GM23338 (cell line): ENCODE measurements at regions not wholly inside any gene's neighbourhood (a gene's known extent, or its start where the extent isn't known, plus 50 kb on each side); places are given as distances from the start of the nearest gene placed in this dataset.

Experiments
- ATAC-seq: fragments of 200-7000 bp; cut with Tn5 transposase; 3 replicates; pipeline ENCODE4 v1.9.1; 2020
- DNase-seq: peaks from one replicate; pipeline ENCODE4 v3.0.0-alpha.2; 2015; ENCODE audit warnings: low spot score
- H2AFZ ChIP-seq: fragments of 200-600 bp; sonication (generic); 2 replicates; pipeline ENCODE4 v1.8.0; 2016; ENCODE audit warnings: antibody characterized with exemption, mild to moderate bottlenecking, moderate library complexity
- H3F3A ChIP-seq: fragments of 200-600 bp; sonication (generic); replicated peaks from 2 replicates; pipeline ENCODE4 v1.8.0; 2017; ENCODE audit warnings: antibody characterized with exemption, mixed run types, low read depth
- H3K27ac ChIP-seq: fragments of 200-600 bp; sonication (generic); 2 replicates; pipeline ENCODE4 v1.6.1; 2016; ENCODE audit warnings: low read depth
- H3K27me3 ChIP-seq: fragments of 200-600 bp; sonication (generic); 2 replicates; pipeline ENCODE4 v1.8.0; 2016; ENCODE audit warnings: mild to moderate bottlenecking, mixed run types, moderate library complexity; ENCODE audit not compliant: insufficient read depth
- H3K36me3 ChIP-seq: fragments of 200-600 bp; sonication (generic); 2 replicates; pipeline ENCODE4 v1.8.0; 2016; ENCODE audit warnings: mild to moderate bottlenecking; ENCODE audit not compliant: insufficient read depth
- H3K4me1 ChIP-seq: fragments of 200-600 bp; sonication (generic); 2 replicates; pipeline ENCODE4 v1.8.0; 2016; ENCODE audit warnings: mild to moderate bottlenecking, moderate library complexity; ENCODE audit not compliant: insufficient read depth
- H3K4me2 ChIP-seq: fragments of 200-600 bp; sonication (generic); 2 replicates; pipeline ENCODE4 v1.7.1; 2017; ENCODE audit warnings: mixed run types
- H3K4me3 ChIP-seq: fragments of 200-600 bp; sonication (generic); 2 replicates; pipeline ENCODE4 v1.6.1; 2016; ENCODE audit warnings: mixed run types
- H3K79me2 ChIP-seq: fragments of 200-600 bp; sonication (generic); replicated peaks from 2 replicates; pipeline ENCODE4 v1.8.0; 2017; ENCODE audit warnings: mild to moderate bottlenecking; ENCODE audit not compliant: insufficient read depth
- H3K9me2 ChIP-seq: fragments of 200-600 bp; sonication (generic); 2 replicates; pipeline ENCODE4 v1.8.0; 2017; ENCODE audit not compliant: insufficient read depth
- H4K20me1 ChIP-seq: fragments of 200-600 bp; sonication (generic); replicated peaks from 2 replicates; pipeline ENCODE4 v1.8.0; 2017; ENCODE audit warnings: mild to moderate bottlenecking; ENCODE audit not compliant: insufficient read depth
- H3K27ac Mint-ChIP-seq: 2 replicates; pipeline ENCODE4 v1.8.0; 2020; ENCODE audit warnings: inconsistent platforms, mild to moderate bottlenecking, moderate library complexity, mixed read lengths
- H3K27me3 Mint-ChIP-seq: 3 replicates; pipeline ENCODE4 v1.8.0; 2022; ENCODE audit warnings: low read depth, mild to moderate bottlenecking, moderate library complexity, mixed read lengths, inconsistent platforms; ENCODE audit not compliant: insufficient read depth, poor library complexity
- H3K36me3 Mint-ChIP-seq: 3 replicates; pipeline ENCODE4 v1.8.0; 2021; ENCODE audit warnings: low read depth, mild to moderate bottlenecking, inconsistent platforms, moderate library complexity, mixed read lengths
- H3K4me1 Mint-ChIP-seq: 3 replicates; pipeline ENCODE4 v1.8.0; 2020; ENCODE audit warnings: mild to moderate bottlenecking, inconsistent platforms, mixed read lengths
- H3K4me3 Mint-ChIP-seq: 3 replicates; pipeline ENCODE4 v1.8.0; 2021; ENCODE audit warnings: moderate library complexity, mild to moderate bottlenecking, inconsistent platforms, mixed read lengths
- H3K9me3 Mint-ChIP-seq: 3 replicates; pipeline ENCODE4 v1.8.0; 2020; ENCODE audit warnings: moderate library complexity, mild to moderate bottlenecking, inconsistent platforms, mixed read lengths
- CREB1 ChIP-seq: fragments of 250-450 bp; sonication (Bioruptor Pico); IDR thresholded peaks from 2 replicates; pipeline ENCODE4 v1.5.0; 2020; ENCODE audit warnings: low read depth, mild to moderate bottlenecking, moderate library complexity
- EZH2 ChIP-seq: fragments of 200-600 bp; sonication (generic); IDR thresholded peaks from one replicate; pipeline ENCODE4 v1.8.0; 2017; ENCODE audit warnings: antibody characterized with exemption, mild to moderate bottlenecking, low read depth; ENCODE audit not compliant: unreplicated experiment
- EZH2phosphoT487 ChIP-seq: fragments of 200-600 bp; sonication (generic); IDR thresholded peaks from one replicate; pipeline ENCODE4 v1.8.1; 2018; ENCODE audit warnings: antibody characterized with exemption; ENCODE audit not compliant: unreplicated experiment
- JUNB ChIP-seq: IDR thresholded peaks from one replicate; pipeline ENCODE4 v1.6.1; 2016; ENCODE audit warnings: antibody characterized with exemption; ENCODE audit not compliant: unreplicated experiment
- POLR2AphosphoS5 ChIP-seq: IDR thresholded peaks from 2 replicates; pipeline ENCODE4 v1.6.1; 2016; ENCODE audit warnings: antibody characterized with exemption, low read depth
- STAT1 ChIP-seq: IDR thresholded peaks from one replicate; pipeline ENCODE4 v1.6.1; 2016; ENCODE audit warnings: antibody characterized with exemption; ENCODE audit not compliant: unreplicated experiment
- ZNF114 ChIP-seq: fragments of 250-450 bp; sonication (Bioruptor Pico); IDR thresholded peaks from 2 replicates; pipeline ENCODE4 v1.5.0; 2020; ENCODE audit warnings: mild to moderate bottlenecking, moderate library complexity
- ZNF331 ChIP-seq: fragments of 250-450 bp; sonication (Bioruptor Pico); IDR thresholded peaks from 2 replicates; pipeline ENCODE4 v1.5.0; 2020; ENCODE audit warnings: low read depth, mild to moderate bottlenecking, moderate library complexity
- TF ChIP-seq, protein P1 (sequence below): IDR thresholded peaks from one replicate; pipeline ENCODE4 v1.6.1; 2018; ENCODE audit warnings: antibody characterized with exemption; ENCODE audit not compliant: unreplicated experiment
- TF ChIP-seq, protein P2 (sequence below): fragments of 250-450 bp; sonication (Bioruptor Pico); IDR thresholded peaks from 2 replicates; pipeline ENCODE4 v1.5.0; 2020; ENCODE audit warnings: mild to moderate bottlenecking, moderate library complexity
- TF ChIP-seq, protein P3 (sequence below): IDR thresholded peaks from 2 replicates; pipeline ENCODE4 v1.6.1; 2016; ENCODE audit warnings: antibody characterized with exemption
- TF ChIP-seq, protein P4 (sequence below), 2 experiments: fragments of 200-600 bp in 1 of 2; sonication (generic) in 1 of 2; conservative IDR thresholded peaks; 2 replicates each; pipeline versions ENCODE4 v1.5.1 to v1.6.1; 2016 to 2017; ENCODE audit warnings: antibody characterized with exemption in 2 of 2, low read depth in 2 of 2, mild to moderate bottlenecking in 2 of 2, moderate library complexity in 1 of 2

DNA sequence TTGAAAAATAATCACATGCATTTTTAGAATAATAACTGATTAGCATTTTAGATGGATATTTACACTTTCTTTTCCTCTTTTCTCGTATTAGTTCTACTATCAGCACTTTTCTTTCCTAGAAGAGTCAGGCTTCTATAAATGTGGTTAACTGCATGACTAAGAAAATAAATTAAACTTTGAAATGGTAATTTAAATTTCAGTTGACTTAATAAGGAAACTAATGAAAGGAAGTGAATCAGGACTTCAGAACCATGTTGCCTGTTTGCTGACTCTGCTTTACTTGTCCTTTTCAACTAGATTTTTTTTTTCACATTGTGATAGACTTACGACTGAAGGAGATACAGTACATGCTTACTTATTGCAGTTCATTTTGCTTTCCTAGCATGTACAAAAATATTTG is 1258.2 kb upstream of the EYS start:
- H3K9me3 Mint-ChIP-seq: 0 out of 3 replicates have a peak, but pooled peaks cover 3% of the 10 kb centered on the region
- H3K4me3 Mint-ChIP-seq: no peak overlapping the region
- Histone ChIP-seq H4K20me1 (no peaks in the 10 kb centered on the region), H3K4me2 (no peak overlapping the region), H3K4me1 (no peaks in the 10 kb centered on the region), H3K36me3 (no peaks in the 10 kb centered on the region), H3K27me3 (no peaks in the 10 kb centered on the region), H3K79me2 (no peaks in the 10 kb centered on the region), H3K4me3 (no peak overlapping the region), H3F3A (no peaks in the 10 kb centered on the region), H3K27ac (no peak overlapping the region), H2AFZ (no peak overlapping the region), H3K9me2 (peaks cover 3% of the 10 kb centered on the region; the same call in 1 of the 2 replicates)
- DNase-seq: no peak
- H3K36me3 Mint-ChIP-seq: no peaks in the 10 kb centered on the region
- ATAC-seq: no peak
- H3K4me1 Mint-ChIP-seq: no peaks in the 10 kb centered on the region; the same call in 2 of the 3 replicates
- peaks cover 4% of the 10 kb centered on the region for H3K27me3 Mint-ChIP-seq
- TF ChIP-seq, protein P1, sequence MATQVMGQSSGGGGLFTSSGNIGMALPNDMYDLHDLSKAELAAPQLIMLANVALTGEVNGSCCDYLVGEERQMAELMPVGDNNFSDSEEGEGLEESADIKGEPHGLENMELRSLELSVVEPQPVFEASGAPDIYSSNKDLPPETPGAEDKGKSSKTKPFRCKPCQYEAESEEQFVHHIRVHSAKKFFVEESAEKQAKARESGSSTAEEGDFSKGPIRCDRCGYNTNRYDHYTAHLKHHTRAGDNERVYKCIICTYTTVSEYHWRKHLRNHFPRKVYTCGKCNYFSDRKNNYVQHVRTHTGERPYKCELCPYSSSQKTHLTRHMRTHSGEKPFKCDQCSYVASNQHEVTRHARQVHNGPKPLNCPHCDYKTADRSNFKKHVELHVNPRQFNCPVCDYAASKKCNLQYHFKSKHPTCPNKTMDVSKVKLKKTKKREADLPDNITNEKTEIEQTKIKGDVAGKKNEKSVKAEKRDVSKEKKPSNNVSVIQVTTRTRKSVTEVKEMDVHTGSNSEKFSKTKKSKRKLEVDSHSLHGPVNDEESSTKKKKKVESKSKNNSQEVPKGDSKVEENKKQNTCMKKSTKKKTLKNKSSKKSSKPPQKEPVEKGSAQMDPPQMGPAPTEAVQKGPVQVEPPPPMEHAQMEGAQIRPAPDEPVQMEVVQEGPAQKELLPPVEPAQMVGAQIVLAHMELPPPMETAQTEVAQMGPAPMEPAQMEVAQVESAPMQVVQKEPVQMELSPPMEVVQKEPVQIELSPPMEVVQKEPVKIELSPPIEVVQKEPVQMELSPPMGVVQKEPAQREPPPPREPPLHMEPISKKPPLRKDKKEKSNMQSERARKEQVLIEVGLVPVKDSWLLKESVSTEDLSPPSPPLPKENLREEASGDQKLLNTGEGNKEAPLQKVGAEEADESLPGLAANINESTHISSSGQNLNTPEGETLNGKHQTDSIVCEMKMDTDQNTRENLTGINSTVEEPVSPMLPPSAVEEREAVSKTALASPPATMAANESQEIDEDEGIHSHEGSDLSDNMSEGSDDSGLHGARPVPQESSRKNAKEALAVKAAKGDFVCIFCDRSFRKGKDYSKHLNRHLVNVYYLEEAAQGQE: no peak
- TF ChIP-seq, protein P2, sequence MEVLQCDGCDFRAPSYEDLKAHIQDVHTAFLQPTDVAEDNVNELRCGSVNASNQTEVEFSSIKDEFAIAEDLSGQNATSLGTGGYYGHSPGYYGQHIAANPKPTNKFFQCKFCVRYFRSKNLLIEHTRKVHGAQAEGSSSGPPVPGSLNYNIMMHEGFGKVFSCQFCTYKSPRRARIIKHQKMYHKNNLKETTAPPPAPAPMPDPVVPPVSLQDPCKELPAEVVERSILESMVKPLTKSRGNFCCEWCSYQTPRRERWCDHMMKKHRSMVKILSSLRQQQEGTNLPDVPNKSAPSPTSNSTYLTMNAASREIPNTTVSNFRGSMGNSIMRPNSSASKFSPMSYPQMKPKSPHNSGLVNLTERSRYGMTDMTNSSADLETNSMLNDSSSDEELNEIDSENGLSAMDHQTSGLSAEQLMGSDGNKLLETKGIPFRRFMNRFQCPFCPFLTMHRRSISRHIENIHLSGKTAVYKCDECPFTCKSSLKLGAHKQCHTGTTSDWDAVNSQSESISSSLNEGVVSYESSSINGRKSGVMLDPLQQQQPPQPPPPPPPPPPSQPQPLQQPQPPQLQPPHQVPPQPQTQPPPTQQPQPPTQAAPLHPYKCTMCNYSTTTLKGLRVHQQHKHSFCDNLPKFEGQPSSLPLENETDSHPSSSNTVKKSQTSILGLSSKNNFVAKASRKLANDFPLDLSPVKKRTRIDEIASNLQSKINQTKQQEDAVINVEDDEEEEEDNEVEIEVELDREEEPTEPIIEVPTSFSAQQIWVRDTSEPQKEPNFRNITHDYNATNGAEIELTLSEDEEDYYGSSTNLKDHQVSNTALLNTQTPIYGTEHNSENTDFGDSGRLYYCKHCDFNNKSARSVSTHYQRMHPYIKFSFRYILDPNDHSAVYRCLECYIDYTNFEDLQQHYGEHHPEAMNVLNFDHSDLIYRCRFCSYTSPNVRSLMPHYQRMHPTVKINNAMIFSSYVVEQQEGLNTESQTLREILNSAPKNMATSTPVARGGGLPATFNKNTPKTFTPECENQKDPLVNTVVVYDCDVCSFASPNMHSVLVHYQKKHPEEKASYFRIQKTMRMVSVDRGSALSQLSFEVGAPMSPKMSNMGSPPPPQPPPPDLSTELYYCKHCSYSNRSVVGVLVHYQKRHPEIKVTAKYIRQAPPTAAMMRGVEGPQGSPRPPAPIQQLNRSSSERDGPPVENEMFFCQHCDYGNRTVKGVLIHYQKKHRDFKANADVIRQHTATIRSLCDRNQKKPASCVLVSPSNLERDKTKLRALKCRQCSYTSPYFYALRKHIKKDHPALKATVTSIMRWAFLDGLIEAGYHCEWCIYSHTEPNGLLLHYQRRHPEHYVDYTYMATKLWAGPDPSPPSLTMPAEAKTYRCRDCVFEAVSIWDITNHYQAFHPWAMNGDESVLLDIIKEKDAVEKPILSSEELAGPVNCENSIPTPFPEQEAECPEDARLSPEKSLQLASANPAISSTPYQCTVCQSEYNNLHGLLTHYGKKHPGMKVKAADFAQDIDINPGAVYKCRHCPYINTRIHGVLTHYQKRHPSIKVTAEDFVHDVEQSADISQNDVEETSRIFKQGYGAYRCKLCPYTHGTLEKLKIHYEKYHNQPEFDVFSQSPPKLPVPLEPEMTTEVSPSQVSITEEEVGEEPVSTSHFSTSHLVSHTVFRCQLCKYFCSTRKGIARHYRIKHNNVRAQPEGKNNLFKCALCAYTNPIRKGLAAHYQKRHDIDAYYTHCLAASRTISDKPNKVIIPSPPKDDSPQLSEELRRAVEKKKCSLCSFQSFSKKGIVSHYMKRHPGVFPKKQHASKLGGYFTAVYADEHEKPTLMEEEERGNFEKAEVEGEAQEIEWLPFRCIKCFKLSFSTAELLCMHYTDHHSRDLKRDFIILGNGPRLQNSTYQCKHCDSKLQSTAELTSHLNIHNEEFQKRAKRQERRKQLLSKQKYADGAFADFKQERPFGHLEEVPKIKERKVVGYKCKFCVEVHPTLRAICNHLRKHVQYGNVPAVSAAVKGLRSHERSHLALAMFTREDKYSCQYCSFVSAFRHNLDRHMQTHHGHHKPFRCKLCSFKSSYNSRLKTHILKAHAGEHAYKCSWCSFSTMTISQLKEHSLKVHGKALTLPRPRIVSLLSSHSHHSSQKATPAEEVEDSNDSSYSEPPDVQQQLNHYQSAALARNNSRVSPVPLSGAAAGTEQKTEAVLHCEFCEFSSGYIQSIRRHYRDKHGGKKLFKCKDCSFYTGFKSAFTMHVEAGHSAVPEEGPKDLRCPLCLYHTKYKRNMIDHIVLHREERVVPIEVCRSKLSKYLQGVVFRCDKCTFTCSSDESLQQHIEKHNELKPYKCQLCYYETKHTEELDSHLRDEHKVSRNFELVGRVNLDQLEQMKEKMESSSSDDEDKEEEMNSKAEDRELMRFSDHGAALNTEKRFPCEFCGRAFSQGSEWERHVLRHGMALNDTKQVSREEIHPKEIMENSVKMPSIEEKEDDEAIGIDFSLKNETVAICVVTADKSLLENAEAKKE: no peak
- no peak for TF ChIP-seq POLR2AphosphoS5
- no peak for TF ChIP-seq CREB1
- TF ChIP-seq, protein P3, sequence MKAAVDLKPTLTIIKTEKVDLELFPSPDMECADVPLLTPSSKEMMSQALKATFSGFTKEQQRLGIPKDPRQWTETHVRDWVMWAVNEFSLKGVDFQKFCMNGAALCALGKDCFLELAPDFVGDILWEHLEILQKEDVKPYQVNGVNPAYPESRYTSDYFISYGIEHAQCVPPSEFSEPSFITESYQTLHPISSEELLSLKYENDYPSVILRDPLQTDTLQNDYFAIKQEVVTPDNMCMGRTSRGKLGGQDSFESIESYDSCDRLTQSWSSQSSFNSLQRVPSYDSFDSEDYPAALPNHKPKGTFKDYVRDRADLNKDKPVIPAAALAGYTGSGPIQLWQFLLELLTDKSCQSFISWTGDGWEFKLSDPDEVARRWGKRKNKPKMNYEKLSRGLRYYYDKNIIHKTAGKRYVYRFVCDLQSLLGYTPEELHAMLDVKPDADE: no peak
- TF ChIP-seq EZH2phosphoT487: no peak
- TF ChIP-seq EZH2: no peak
- TF ChIP-seq JUNB: no peak
- no peak for TF ChIP-seq ZNF331
- no peak for TF ChIP-seq STAT1
- TF ChIP-seq, protein P4, sequence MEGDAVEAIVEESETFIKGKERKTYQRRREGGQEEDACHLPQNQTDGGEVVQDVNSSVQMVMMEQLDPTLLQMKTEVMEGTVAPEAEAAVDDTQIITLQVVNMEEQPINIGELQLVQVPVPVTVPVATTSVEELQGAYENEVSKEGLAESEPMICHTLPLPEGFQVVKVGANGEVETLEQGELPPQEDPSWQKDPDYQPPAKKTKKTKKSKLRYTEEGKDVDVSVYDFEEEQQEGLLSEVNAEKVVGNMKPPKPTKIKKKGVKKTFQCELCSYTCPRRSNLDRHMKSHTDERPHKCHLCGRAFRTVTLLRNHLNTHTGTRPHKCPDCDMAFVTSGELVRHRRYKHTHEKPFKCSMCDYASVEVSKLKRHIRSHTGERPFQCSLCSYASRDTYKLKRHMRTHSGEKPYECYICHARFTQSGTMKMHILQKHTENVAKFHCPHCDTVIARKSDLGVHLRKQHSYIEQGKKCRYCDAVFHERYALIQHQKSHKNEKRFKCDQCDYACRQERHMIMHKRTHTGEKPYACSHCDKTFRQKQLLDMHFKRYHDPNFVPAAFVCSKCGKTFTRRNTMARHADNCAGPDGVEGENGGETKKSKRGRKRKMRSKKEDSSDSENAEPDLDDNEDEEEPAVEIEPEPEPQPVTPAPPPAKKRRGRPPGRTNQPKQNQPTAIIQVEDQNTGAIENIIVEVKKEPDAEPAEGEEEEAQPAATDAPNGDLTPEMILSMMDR (conservative IDR thresholded peaks at IDR 0.05; ENCODE audit: low read depth in 2 of 2): no peak
- no peak for TF ChIP-seq ZNF114
- no peak overlapping the region for H3K27ac Mint-ChIP-seq
